Kidney (tissue), 13 donors: ENCODE measurements at regions not wholly inside any gene's neighbourhood (a gene's known extent, or its start where the extent isn't known, plus 50 kb on each side); places are given as distances from the start of the nearest gene placed in this dataset.

Experiments
- DNase-seq, 5 donors: peaks; one replicate each; pipeline ENCODE4 v3.0.0-alpha.2; 2013 to 2020
- FAIRE-seq: peaks from 2 replicates; lab custom pipeline; 2012; peaks lifted over from hg19 to GRCh38; lab: Jason Lieb, UNC
- H3K27ac ChIP-seq, 2 donors: one replicate each; pipeline ENCODE4 v1.7.0; 2013; ENCODE audit warnings: low read depth in 2 of 2, low read length in 2 of 2, inconsistent platforms in 1 of 2
- H3K27me3 ChIP-seq: one replicate; pipeline ENCODE4 v1.7.1; 2013; ENCODE audit warnings: low read length, inconsistent platforms; ENCODE audit not compliant: control insufficient read depth, insufficient read depth
- H3K36me3 ChIP-seq, 3 donors: one replicate each; pipeline versions ENCODE4 v1.7.0 to v1.7.1; 2013; ENCODE audit warnings: low read length in 3 of 3, control low read depth in 1 of 3, inconsistent platforms in 1 of 3; ENCODE audit not compliant: insufficient read depth in 3 of 3, control insufficient read depth in 2 of 3
- H3K4me1 ChIP-seq, 3 donors: one replicate each; pipeline versions ENCODE4 v1.7.0 to v1.7.1; 2013; ENCODE audit warnings: low read length in 3 of 3, inconsistent platforms in 1 of 3, low read depth in 1 of 3; ENCODE audit not compliant: control insufficient read depth in 2 of 3, insufficient read depth in 2 of 3
- H3K4me3 ChIP-seq, 3 donors: one replicate each; pipeline versions ENCODE4 v1.7.0 to v1.8.1; 2013; ENCODE audit warnings: low read length in 3 of 3, control low read depth in 1 of 3, inconsistent platforms in 1 of 3
- H3K9ac ChIP-seq, 3 donors: one replicate each; pipeline versions ENCODE4 v1.7.0 to v1.7.1; 2013; ENCODE audit warnings: low read length in 3 of 3, control low read depth in 1 of 3, inconsistent platforms in 1 of 3
- H3K9me3 ChIP-seq, 3 donors: one replicate each; pipeline versions ENCODE4 v1.7.0 to v1.7.1; 2013; ENCODE audit warnings: low read length in 3 of 3, control low read depth in 1 of 3, inconsistent platforms in 1 of 3; ENCODE audit not compliant: control insufficient read depth in 2 of 3, insufficient read depth in 1 of 3
- CTCF ChIP-seq: IDR thresholded peaks from 3 replicates; pipeline ENCODE4 v1.5.1; 2012; ENCODE audit warnings: mild to moderate bottlenecking, moderate library complexity, borderline replicate concordance; ENCODE audit not compliant: insufficient read depth; ENCODE audit errors: extremely low read depth
- intact Hi-C: fragments of 100-400 bp; cut with DNase I; formaldehyde crosslinking; loops from one replicate; pipeline ENCODE4 v1.11.1; 2022
- donor health status: control.
- donor health status: control.
- donor health status: control.
- donor health status: control.
- donor health status: control.
- donor health status: DM: yes; HTN: yes; CAD: no.
- donor health status: Normal renal cell carcinoma (clear cell type).

GRCh38 chr13:65488606-65489005, 1741.5 kb downstream of the PCDH9 start:
- H3K4me1 ChIP-seq, result no peaks in the 10 kb centered on the region
- no peak for FAIRE-seq
- H3K36me3 ChIP-seq, result no peaks in the 10 kb centered on the region
- peak in 2 of 5 donors; percentile 12 to 13 for DNase-seq
- intact Hi-C loops, result no loop called here
- no peak overlapping the region for H3K4me3 ChIP-seq
- no peak overlapping the region for H3K9ac ChIP-seq
- no peak overlapping the region for H3K27ac ChIP-seq
- no peaks in the 10 kb centered on the region for H3K27me3 ChIP-seq
- peaks cover 0 to under 1% (median 0%) of the 10 kb centered on the region in 3 donors for H3K9me3 ChIP-seq
- TF ChIP-seq CTCF, result no peak

- Histone ChIP-seq H3K27me3 (no peaks in the 10 kb centered on the region), H3K4me1 (no peaks in the 10 kb centered on the region), H3K9ac (no peak overlapping the region), H3K9me3 (peaks cover 0 to 5% (median 2%) of the 10 kb centered on the region in 3 donors), H3K36me3 (no peaks in the 10 kb centered on the region), H3K4me3 (no peak overlapping the region), H3K27ac (no peak overlapping the region)
- TF ChIP-seq CTCF, result no peak
- intact Hi-C loops, result no loop called here
- no peak for FAIRE-seq
- DNase-seq, result no peak
These were observed 1750.4 kb downstream of the PCDH9 start for GRCh38 chr13:65479692-65480091.

GRCh38 chr13:65473196-65473595, 1756.9 kb downstream of the PCDH9 start:
- intact Hi-C loops, result no loop called here
- no peaks in the 10 kb centered on the region for H3K9me3 ChIP-seq
- no peak overlapping the region for H3K27ac ChIP-seq
- no peak for TF ChIP-seq CTCF
- no peak overlapping the region for H3K9ac ChIP-seq
- no peaks in the 10 kb centered on the region for H3K36me3 ChIP-seq
- H3K4me1 ChIP-seq, result no peaks in the 10 kb centered on the region
- DNase-seq, result no peak
- no peaks in the 10 kb centered on the region for H3K27me3 ChIP-seq
- FAIRE-seq, result no peak
- H3K4me3 ChIP-seq, result no peak overlapping the region

GRCh38 chr13:65472336-65472735, 1757.8 kb downstream of the PCDH9 start:
- no peak for FAIRE-seq
- no peak for TF ChIP-seq CTCF
- Histone ChIP-seq H3K9ac (no peak overlapping the region), H3K36me3 (no peaks in the 10 kb centered on the region), H3K9me3 (no peaks in the 10 kb centered on the region), H3K4me3 (no peak overlapping the region), H3K27ac (no peak overlapping the region), H3K27me3 (no peaks in the 10 kb centered on the region), H3K4me1 (no peaks in the 10 kb centered on the region)
- no peak for DNase-seq
- intact Hi-C loops, result no loop called here
